Hepatocyte (in vitro differentiated cells): ENCODE measurements at regions not wholly inside any gene's neighbourhood (a gene's known extent, or its start where the extent isn't known, plus 50 kb on each side); places are given as distances from the start of the nearest gene placed in this dataset.

Experiments
- EZH2 ChIP-seq: fragments of 200-600 bp; sonication (generic); IDR thresholded peaks from 2 replicates; pipeline ENCODE4 v1.6.1; 2016; ENCODE audit warnings: antibody characterized with exemption, mild to moderate bottlenecking, borderline replicate concordance
- EZH2phosphoT487 ChIP-seq: fragments of 200-600 bp; sonication (generic); IDR thresholded peaks from one replicate; pipeline ENCODE4 v1.6.1; 2018; ENCODE audit warnings: antibody characterized with exemption, mild to moderate bottlenecking, low read depth, moderate library complexity; ENCODE audit not compliant: unreplicated experiment, severe bottlenecking
- TF ChIP-seq, protein P1 (sequence below): fragments of 200-600 bp; sonication (generic); IDR thresholded peaks from 2 replicates; pipeline ENCODE4 v1.5.1; 2016; ENCODE audit warnings: antibody characterized with exemption, mild to moderate bottlenecking; ENCODE audit not compliant: poor library complexity

DNA sequence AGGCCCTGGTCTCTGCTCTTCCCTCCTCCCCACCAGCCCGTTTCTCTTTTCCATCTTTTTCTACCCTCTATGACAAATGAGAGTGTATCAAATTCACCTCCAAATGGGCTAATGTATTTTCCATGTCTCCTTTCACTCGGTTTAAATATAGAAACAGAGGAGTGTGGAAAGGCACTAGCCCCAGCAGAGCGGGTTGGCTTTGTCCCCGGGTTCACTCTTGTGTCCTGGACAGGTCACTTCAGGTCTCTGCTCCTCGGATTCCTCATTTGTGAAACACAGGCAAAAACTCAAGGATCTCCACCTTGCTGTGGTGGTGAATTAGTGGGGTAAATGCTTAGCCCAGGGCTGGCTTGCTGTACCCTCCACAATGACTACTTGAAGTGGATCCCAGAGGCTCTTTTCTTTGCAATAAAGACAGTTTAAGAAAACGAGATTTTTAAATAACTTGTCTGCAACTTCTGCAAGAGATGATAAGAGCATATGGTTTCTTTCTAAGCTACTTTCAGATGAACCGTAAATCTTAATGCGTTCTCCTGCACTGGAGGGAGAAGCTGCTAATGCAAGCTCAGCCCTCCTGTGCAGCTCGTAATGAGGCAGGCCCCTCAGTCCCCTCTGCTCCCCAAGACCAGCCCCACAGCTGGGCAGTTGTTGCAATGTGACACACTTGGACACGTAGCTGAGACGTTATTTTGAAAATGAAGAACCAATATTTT is 292.9 kb downstream of the THBS2 start:
- TF ChIP-seq, protein P1, sequence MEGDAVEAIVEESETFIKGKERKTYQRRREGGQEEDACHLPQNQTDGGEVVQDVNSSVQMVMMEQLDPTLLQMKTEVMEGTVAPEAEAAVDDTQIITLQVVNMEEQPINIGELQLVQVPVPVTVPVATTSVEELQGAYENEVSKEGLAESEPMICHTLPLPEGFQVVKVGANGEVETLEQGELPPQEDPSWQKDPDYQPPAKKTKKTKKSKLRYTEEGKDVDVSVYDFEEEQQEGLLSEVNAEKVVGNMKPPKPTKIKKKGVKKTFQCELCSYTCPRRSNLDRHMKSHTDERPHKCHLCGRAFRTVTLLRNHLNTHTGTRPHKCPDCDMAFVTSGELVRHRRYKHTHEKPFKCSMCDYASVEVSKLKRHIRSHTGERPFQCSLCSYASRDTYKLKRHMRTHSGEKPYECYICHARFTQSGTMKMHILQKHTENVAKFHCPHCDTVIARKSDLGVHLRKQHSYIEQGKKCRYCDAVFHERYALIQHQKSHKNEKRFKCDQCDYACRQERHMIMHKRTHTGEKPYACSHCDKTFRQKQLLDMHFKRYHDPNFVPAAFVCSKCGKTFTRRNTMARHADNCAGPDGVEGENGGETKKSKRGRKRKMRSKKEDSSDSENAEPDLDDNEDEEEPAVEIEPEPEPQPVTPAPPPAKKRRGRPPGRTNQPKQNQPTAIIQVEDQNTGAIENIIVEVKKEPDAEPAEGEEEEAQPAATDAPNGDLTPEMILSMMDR: no peak
- no peak for TF ChIP-seq EZH2
- TF ChIP-seq EZH2phosphoT487: no peak
